GM12873 (cell line): ENCODE measurements at regions not wholly inside any gene's neighbourhood (a gene's known extent, or its start where the extent isn't known, plus 50 kb on each side); places are given as distances from the start of the nearest gene placed in this dataset.

Source experiments
- CTCF ChIP-seq: IDR thresholded peaks from 2 replicates; pipeline ENCODE4 v1.5.1; 2012; ENCODE audit warnings: low read depth, mild to moderate bottlenecking, moderate library complexity, low read length, control low read depth; ENCODE audit not compliant: insufficient read depth; ENCODE audit errors: missing control alignments

GRCh38 chr9:108182270-108182669 is 673.5 kb downstream of the ACTL7B start:
- no peak for TF ChIP-seq CTCF

DNA sequence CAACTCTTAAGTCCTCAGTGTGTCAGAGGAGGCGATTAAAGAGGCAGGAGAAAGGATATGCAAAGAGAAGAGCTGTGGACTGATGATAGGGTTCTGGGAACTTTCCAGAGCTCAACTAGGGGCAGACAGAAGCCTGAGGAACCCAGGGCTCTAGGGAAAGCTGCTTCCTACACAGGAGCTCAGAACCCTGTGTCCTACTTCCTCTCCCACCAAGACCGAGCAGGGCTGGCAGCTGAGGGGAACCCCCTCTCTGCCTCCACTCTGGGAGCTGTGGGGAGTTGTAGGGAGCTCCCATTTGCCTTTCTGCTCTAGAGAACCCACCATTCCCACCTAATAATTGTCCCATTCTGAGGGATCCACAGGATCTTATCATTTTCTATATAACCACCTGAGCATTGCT is 674.3 kb downstream of the ACTL7B start:
- TF ChIP-seq CTCF = no peak

DNA sequence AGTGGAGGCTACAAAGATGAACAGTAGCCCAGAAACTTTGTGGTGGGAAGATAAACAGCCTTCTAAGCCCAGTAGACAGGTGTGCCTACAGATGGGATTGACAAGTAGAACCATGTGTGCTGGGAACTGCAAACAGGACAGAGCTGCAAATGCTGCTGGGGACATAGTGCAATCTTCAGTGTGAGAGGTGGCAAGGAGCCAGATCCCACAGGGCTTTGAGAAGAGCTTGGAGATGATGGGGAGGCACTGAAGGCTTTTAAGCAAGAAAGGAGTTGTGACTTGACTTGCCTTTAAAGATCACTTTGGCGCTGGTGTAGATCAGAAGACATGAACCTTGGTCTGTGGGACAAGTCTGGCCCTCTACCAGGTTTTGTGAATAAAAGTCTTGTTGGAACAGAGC is 675.2 kb downstream of the ACTL7B start:
- no peak for TF ChIP-seq CTCF

DNA sequence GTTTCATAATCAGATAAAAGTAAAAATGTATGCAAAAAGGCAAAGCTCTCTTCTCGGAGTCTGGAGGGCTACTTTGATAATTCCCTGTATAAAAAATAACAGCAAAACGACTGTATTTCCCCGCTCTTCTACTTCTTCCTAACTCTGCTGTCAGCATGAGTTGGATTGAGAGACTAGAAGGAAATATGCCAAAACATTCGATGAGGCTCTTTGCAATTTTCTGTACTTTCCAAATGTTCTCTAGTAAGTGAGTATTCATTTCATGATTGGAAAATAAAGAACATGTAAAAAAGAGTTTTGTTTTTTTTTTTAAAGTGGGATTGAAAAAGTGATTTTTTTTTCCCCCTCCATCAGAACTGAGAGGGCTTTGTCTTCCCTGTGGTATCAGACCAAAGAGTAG is 677.5 kb downstream of the ACTL7B start:
- TF ChIP-seq CTCF = no peak

DNA sequence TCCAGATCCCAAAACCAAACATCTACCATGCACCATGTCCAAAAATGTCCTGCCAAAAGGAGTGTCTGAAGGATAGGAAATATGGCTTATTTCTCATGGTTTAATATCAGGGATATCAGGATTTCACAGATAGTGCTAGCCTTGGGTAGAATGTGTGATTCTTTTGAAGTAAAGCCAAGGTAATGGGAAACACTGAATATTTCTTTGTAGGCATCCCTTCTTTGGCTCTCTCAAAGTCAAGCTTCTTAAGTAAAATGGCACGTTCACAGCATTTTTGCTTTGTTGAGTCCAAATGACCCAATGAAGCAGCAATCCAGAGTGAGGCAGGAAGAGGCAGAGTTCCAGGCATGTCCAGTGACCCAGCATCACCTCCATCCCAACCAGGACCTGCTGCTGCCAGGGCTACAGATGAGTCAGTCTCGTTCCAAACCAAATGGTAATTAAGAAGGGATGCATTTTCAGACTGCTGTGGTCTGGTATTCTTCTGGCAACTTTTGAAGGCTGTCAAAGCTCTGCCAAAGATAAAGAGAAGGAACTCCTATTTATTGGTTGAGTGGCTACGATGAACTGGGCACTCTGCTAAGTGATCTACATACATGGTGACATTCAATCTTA is 678.8 kb upstream of the KLF4 start:
- TF ChIP-seq CTCF = no peak

GRCh38 chr9:108167136-108167900 is 677.7 kb upstream of the KLF4 start:
- no peak for TF ChIP-seq CTCF

- TF ChIP-seq CTCF = no peak
Measured at GRCh38 chr9:108166519-108166918, 677.0 kb upstream of the KLF4 start.
